DND-41 (cell line): ENCODE measurements at regions not wholly inside any gene's neighbourhood (a gene's known extent, or its start where the extent isn't known, plus 50 kb on each side); places are given as distances from the start of the nearest gene placed in this dataset.
"Not testable (repeated sequence)": the region's sequence is repeated elsewhere in the genome, so short reads cannot be mapped to it uniquely, and the experiment has no call there.

Experiments used
- ATAC-seq: fragments of 200-7000 bp; cut with Tn5 transposase; 3 replicates; pipeline ENCODE4 v1.9.1; 2021; ENCODE audit warnings: low read depth; ENCODE audit not compliant: insufficient read depth
- DNase-seq: peaks from one replicate; pipeline ENCODE4 v3.0.0-alpha.2; 2020
- H2AFZ ChIP-seq: 2 replicates; pipeline ENCODE4 v1.6.0; 2012; ENCODE audit warnings: low read depth, low read length
- H3K27ac ChIP-seq: 2 replicates; pipeline ENCODE4 v1.5.1; 2012; ENCODE audit warnings: low read length, inconsistent platforms
- H3K27me3 ChIP-seq: fragments of 200-600 bp; sonication (generic); 2 replicates; pipeline ENCODE4 v1.6.0; 2012; ENCODE audit warnings: low read length, mild to moderate bottlenecking, inconsistent platforms; ENCODE audit not compliant: insufficient read depth, poor library complexity
- H3K36me3 ChIP-seq: 2 replicates; pipeline ENCODE4 v1.5.1; 2012; ENCODE audit warnings: low read length, inconsistent platforms; ENCODE audit not compliant: insufficient read depth
- H3K4me1 ChIP-seq: 2 replicates; pipeline ENCODE4 v1.5.1; 2012; ENCODE audit warnings: mild to moderate bottlenecking, low read length; ENCODE audit not compliant: insufficient read depth
- H3K4me2 ChIP-seq: 2 replicates; pipeline ENCODE4 v1.6.0; 2012; ENCODE audit warnings: mild to moderate bottlenecking, moderate library complexity, low read length, inconsistent platforms; ENCODE audit not compliant: insufficient read depth
- H3K4me3 ChIP-seq, 2 experiments: fragments of 200-600 bp in 1 of 2; shearing (Covaris generic) in 1 of 2; 2 replicates each; pipeline ENCODE4 v1.5.1; 2012 to 2016; ENCODE audit warnings: inconsistent platforms in 2 of 2, low read length in 2 of 2, mild to moderate bottlenecking in 2 of 2, low read depth in 1 of 2, moderate library complexity in 1 of 2
- H3K79me2 ChIP-seq: 2 replicates; pipeline ENCODE4 v1.6.0; 2012; ENCODE audit warnings: low read length, inconsistent platforms; ENCODE audit not compliant: insufficient read depth
- H3K9ac ChIP-seq: 2 replicates; pipeline ENCODE4 v1.6.0; 2012; ENCODE audit warnings: low read depth, mild to moderate bottlenecking, inconsistent platforms, low read length, moderate library complexity
- H3K9me3 ChIP-seq: 2 replicates; pipeline ENCODE4 v1.5.1; 2012; ENCODE audit warnings: low read length, moderate library complexity, mild to moderate bottlenecking, inconsistent platforms; ENCODE audit not compliant: insufficient read depth, severe bottlenecking
- H4K20me1 ChIP-seq: 2 replicates; pipeline ENCODE4 v1.6.0; 2012; ENCODE audit warnings: low read length; ENCODE audit not compliant: insufficient read depth
- CTCF ChIP-seq: IDR thresholded peaks from 2 replicates; pipeline ENCODE4 v1.5.1; 2012; ENCODE audit warnings: borderline replicate concordance, low read length, moderate library complexity, mild to moderate bottlenecking; ENCODE audit not compliant: poor library complexity, severe bottlenecking; ENCODE audit errors: extremely low read depth
- EZH2 ChIP-seq: IDR thresholded peaks from 3 replicates; pipeline ENCODE4 v1.6.1; 2012; ENCODE audit warnings: borderline replicate concordance, low read depth, mild to moderate bottlenecking, moderate library complexity, low read length, inconsistent platforms; ENCODE audit not compliant: severe bottlenecking

GRCh38 chr6:164345806-164346496, 931.4 kb downstream of the QKI start:
- no peaks in the 10 kb centered on the region for H4K20me1 ChIP-seq
- H3K27ac ChIP-seq, result no peak overlapping the region
- no peaks in the 10 kb centered on the region for H3K27me3 ChIP-seq
- H3K79me2 ChIP-seq, result no peaks in the 10 kb centered on the region
- H3K4me3 ChIP-seq, result no peak overlapping the region
- H3K36me3 ChIP-seq, result no peaks in the 10 kb centered on the region
- H3K9me3 ChIP-seq, result no peaks in the 10 kb centered on the region
- no peak overlapping the region for H2AFZ ChIP-seq
- H3K4me1 ChIP-seq, result no peaks in the 10 kb centered on the region
- no peak for TF ChIP-seq EZH2
- TF ChIP-seq CTCF, result no peak
- H3K9ac ChIP-seq, result no peak overlapping the region
- ATAC-seq (no peak), DNase-seq (no peak)
- no peak overlapping the region for H3K4me2 ChIP-seq

- TF ChIP-seq CTCF (no peak), EZH2 (no peak)
- no peaks in the 10 kb centered on the region for H3K4me1 ChIP-seq
- no peak for DNase-seq
- ATAC-seq, result no peak
- no peak overlapping the region for H3K9ac ChIP-seq
- H3K36me3 ChIP-seq, result no peaks in the 10 kb centered on the region
- H2AFZ ChIP-seq, result no peak overlapping the region
- no peaks in the 10 kb centered on the region for H3K27me3 ChIP-seq
- no peaks in the 10 kb centered on the region for H3K79me2 ChIP-seq
- H3K4me2 ChIP-seq, result no peak overlapping the region
- H3K9me3 ChIP-seq, result no peaks in the 10 kb centered on the region
- H3K27ac ChIP-seq, result no peak overlapping the region
- H4K20me1 ChIP-seq, result no peaks in the 10 kb centered on the region
- no peak overlapping the region for H3K4me3 ChIP-seq
Measured at GRCh38 chr6:164345327-164345726, 930.8 kb downstream of the QKI start.

GRCh38 chr6:164344801-164345291, 930.3 kb downstream of the QKI start:
- no peak for DNase-seq

GRCh38 chr6:164339442-164339841, 924.9 kb downstream of the QKI start:
- H3K9ac ChIP-seq, H3K27ac ChIP-seq, H3K4me3 ChIP-seq, DNase-seq, H3K27me3 ChIP-seq, ATAC-seq, H3K4me1 ChIP-seq, H3K9me3 ChIP-seq, H3K79me2 ChIP-seq, H3K4me2 ChIP-seq, H2AFZ ChIP-seq, H4K20me1 ChIP-seq, H3K36me3 ChIP-seq: not testable (repeated sequence)

More at GRCh38 chr6:164344801-164345291, 930.3 kb downstream of the QKI start:
- ATAC-seq, result no peak
- Histone ChIP-seq H3K36me3 (no peaks in the 10 kb centered on the region), H3K27ac (no peak overlapping the region), H3K4me2 (no peak overlapping the region), H3K4me3 (no peak overlapping the region), H3K79me2 (no peaks in the 10 kb centered on the region), H3K4me1 (no peaks in the 10 kb centered on the region), H3K9ac (no peak overlapping the region), H3K9me3 (no peaks in the 10 kb centered on the region), H3K27me3 (no peaks in the 10 kb centered on the region), H2AFZ (no peak overlapping the region), H4K20me1 (no peaks in the 10 kb centered on the region)
- TF ChIP-seq EZH2 (no peak), CTCF (no peak)
